OCI-LY7 (cell line): ENCODE measurements at regions not wholly inside any gene's neighbourhood (a gene's known extent, or its start where the extent isn't known, plus 50 kb on each side); places are given as distances from the start of the nearest gene placed in this dataset.

ENCODE experiments used
- EZH2phosphoT487 ChIP-seq: fragments of 200-600 bp; sonication (generic); IDR thresholded peaks from 2 replicates; pipeline ENCODE4 v1.6.1; 2018; ENCODE audit warnings: low read depth, borderline replicate concordance, mild to moderate bottlenecking, mixed run types, antibody characterized with exemption, low read length, moderate library complexity, mixed read lengths
- TF ChIP-seq, protein P1 (sequence below): fragments of 200-600 bp; sonication (generic); conservative IDR thresholded peaks from 2 replicates; pipeline ENCODE4 v1.5.1; 2014; ENCODE audit warnings: mild to moderate bottlenecking, antibody characterized with exemption, low read length, moderate library complexity, mixed read lengths

DNA sequence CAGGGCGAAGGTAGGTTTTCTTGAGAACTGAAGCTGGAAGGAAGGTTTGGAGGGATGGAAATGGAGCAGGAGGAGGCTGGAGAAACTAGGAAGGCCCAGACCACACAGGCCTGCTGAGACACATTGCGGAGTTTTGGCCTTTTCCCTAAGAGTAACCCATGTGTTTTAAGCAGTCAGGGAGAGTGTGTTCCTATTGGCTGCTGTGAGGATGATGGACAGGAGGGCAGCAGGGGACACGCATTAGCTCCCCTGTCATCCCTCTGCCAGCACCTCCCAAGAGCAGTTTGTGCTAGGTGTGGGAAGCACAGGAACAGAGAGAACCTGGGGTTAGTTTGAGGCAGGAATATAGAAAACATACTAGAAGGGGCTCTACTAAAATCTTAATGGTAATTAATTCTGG lies 842.1 kb downstream of the TBC1D22A start:
- TF ChIP-seq, protein P1, sequence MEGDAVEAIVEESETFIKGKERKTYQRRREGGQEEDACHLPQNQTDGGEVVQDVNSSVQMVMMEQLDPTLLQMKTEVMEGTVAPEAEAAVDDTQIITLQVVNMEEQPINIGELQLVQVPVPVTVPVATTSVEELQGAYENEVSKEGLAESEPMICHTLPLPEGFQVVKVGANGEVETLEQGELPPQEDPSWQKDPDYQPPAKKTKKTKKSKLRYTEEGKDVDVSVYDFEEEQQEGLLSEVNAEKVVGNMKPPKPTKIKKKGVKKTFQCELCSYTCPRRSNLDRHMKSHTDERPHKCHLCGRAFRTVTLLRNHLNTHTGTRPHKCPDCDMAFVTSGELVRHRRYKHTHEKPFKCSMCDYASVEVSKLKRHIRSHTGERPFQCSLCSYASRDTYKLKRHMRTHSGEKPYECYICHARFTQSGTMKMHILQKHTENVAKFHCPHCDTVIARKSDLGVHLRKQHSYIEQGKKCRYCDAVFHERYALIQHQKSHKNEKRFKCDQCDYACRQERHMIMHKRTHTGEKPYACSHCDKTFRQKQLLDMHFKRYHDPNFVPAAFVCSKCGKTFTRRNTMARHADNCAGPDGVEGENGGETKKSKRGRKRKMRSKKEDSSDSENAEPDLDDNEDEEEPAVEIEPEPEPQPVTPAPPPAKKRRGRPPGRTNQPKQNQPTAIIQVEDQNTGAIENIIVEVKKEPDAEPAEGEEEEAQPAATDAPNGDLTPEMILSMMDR, result no peak
- no peak for TF ChIP-seq EZH2phosphoT487
